Left hindlimb (tissue), 1 donor: ENCODE measurements at regions not wholly inside any gene's neighbourhood (a gene's known extent, or its start where the extent isn't known, plus 50 kb on each side); places are given as distances from the start of the nearest gene placed in this dataset.

Experiments used
- DNase-seq: peaks from one replicate; pipeline ENCODE4 v3.0.0-alpha.2; 2018

DNA sequence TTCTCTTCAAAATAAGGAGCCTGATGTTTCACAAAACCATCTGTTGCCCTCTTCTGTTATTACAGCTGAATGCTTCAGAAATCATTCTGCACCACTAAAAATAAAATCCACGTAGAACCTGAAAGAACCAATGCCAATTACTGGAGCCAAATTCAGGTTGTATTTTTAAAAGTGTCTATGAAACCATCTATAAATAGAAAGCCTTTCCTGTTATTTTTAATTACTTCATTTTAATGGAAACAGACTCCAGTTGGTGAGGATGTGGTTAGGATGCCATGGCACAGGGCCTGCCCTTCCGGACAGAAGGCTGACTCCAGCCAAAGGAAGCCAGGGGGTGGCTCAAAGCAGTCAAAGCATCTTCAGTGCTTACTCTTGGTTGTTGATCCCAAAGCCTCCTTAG, 119.8 kb downstream of the TENT4A start:
- DNase-seq = no peak

DNA sequence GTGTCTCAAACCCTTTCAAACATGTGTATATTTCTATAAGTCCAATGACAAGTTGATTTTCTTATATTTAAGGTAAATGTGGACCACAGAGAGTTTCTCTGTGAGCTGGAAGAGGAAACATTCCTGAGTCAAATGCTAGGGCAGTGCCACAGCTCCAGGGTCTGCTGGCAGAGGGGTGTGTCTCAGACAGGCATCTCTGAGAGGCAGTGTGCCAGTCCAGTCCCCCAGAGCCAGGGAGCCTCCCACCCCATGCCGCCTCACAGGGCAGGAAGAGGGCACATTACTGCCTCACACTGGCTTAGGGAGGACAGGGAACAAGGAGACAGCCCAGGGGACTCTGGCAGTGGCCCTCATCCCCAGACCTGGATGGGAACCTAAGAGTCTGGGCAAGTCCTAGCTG, 120.2 kb downstream of the TENT4A start:
- DNase-seq = peak; percentile 45

DNA sequence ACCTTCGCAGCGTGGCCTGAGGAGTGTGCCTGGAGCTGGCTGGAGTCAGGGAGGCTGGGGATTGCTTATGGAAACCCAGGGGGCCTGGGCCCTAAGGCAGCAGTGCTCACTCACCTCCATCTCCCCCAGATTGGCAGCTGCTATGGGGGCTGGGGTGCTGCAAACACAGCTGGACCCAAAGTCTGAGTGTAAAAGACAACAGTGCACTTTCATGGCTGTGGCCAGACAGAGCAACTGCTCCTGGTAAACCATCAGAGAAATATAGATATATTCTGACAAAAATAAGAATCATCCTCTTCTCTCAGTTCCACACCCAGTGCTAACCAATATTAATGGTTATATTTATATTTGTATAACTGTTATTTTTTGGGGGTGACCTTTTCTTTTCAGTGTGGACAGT, 123.9 kb downstream of the TENT4A start:
- DNase-seq = no peak

DNA sequence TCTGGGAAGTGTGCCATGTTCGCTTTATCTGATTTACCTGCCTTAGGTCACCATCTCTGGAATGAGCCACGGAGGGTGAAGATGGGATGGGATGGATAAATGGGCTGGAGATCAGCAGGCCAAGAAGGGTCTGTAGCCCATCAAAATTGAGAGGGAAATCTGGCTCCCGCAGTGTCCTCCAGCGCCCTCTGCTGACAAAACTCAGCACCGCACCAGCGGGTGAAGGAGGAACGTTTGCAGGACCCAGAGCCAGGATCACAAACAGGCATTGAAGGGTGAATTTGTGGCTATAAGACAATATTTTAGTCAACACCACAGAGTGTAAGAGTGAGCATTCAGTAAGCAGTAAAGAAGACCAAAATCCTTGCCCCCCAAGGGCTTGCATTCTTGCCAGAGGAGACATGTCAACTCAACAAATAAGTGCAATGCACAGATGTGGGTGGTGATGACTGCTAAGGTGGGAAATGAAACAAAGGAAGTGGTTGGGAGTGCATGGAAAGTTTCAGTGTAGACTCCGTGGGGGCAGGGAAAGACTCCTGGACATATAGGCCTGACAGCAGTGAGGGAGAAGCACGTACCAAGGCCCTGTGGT, 124.4 kb downstream of the TENT4A start:
- DNase-seq = no peak

DNA sequence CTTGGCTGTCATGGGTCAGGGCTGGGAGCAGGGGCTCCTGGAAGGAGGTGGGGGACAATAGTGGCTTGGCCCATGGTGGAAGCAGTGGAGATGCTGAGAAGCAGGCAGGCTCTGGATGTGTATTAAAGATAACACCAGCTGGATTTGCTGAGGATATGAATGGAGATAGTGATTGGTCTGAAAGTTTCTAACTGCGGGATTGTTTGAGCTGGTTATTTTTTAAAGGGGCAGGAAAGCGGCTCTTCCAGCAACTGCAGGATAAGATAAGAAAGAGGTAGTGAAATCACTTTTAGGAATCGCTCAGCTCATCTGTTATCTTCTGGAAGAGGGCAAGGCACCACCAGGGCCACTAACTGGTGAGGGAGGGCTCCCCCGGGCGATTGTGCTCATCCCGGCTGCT, 125.5 kb downstream of the TENT4A start:
- no peak for DNase-seq

DNA sequence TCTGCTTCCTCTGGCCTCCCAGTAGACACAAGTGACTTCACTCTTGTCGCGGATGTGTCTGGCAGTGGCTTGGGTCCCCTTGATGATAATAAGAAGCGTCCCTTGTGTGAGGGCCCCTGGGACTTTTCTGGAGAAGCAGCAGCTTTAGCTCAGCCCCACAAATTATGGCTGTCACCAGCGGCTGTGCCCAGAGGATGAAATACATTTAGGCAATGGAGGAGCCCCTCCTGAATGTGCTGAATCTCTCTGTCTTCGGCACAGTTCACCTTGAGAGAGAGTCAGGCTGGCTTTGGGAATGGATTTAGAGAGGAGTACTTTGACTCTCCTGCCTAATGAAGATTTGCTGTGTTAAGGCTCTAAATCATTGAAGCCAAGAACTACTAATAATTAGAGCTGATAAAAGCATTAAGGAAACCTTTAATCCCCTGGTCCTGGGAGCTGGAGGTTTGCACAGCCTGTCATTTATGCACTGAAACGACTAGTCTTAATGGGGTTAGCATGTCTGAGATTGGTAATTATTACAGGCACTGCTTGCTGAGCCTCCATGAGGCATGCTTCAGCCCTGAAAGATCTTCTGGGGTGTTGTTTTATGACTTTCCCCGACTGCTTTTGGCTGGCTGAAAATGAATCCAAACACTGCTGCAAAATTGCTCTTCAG, 127.0 kb downstream of the TENT4A start:
- DNase-seq = no peak

DNA sequence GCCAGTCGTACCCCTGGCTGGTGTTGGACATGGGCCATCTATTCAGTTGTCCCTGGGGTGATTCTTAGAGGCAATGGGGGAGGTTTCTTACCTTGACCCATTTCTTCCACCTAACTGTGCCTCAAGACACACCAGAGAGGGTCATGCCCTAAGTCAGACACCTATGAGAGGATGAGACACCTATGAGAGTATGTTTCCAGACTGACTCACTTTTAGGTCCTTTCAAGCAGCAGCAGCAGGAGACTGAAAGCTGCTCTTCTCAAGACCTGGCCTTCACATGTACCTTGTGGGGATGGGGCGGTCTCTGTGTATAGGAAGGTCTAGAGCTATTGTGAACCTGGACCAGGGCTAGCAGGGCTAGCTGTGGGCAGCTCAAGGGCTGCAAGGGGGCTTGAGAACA, 130.1 kb downstream of the TENT4A start:
- no peak for DNase-seq

DNA sequence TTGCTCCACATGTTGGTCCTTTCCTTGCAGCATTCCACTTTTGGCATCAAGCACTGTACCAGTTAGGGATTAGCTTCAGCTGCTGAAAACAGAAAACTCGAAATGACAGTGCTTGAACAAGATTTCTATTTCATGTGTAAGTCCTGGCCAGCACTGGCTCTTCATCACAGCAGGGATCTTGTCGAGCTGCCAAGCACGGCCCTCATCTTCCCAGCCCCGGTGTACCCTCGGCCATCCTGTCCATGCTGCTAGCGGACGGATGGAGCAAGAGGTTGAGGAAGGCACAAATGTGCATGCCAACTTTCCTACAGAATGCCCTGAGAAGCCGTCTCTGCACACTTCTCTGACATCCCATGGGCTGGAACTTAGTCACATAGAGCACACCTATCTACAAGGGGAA, 130.6 kb downstream of the TENT4A start:
- DNase-seq = no peak

DNA sequence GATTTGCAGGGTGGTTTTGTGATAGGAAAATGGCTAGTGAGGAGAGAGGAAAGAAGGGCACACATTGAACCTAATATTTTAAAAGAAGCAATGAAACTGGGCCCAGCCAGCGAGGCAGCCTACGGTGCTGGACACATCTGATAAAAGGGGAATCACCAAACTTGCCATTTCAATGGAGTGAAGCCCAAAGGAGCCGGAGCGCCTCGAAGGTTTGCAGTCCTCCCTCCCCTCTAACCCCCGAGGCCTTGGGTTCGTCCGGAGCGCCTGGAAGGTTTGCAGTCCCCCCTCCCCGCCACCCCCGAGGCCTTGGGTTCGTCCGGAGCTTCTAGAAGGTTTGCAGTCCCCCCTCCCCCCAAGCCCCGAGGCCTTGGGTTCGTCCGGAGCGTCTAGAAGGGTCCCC, 132.6 kb downstream of the TENT4A start:
- no peak for DNase-seq

DNA sequence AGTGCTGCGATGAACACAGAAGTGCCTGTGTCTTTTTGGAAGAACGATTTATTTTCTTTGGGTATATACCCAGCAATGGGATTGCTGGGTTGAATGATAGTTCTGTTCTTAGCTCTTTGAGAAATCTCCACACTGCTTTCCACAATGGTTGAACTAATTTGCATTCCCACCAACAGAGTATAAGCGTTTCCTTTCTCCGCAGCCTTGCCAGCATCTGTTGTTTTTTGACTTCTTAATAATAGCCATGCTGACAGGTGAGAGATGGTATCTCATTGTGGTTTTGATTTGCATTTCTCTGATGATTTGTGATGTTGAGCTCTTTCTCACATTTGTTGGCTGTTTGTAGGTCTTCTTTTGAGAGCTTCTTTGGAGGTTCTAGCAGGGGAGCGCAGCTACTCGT, 134.6 kb downstream of the TENT4A start:
- no peak for DNase-seq

DNA sequence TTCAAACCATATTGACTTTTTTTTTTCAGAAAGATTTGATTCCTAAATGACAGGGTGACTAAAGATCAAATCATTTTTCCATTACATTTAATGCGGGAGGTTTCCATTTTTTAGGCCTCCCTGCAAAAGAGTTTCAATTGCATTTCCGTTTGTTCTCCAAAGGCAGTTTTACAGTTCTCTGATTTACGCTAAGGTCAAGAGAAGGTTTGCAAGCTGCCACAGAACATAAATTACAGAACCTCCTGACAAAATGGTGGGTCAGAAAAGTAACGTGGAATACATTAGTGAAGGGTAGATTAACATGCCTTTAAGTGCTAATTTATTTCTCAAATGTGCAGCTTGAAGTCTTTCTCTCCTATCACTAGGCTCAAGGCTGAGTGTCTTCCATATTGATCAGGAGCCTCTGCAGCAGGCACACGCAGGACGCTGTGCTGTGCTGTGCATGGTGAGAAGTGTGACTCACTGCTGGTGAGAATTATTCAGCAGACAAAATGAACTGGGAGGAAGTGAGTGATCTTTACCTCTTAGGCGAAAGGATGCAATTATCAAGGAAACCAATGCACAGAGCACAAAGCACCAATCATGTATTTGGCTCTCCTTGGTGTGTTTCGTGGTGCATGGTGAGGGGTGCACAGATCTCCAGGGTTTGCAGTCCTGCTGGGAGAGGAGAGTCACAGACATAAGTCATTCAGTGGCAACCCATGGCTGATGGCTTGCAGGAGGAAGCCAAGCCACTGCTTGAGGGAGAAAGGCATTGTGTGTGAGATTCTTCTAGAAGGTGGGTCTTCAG, 136.3 kb downstream of the TENT4A start:
- no peak for DNase-seq

DNA sequence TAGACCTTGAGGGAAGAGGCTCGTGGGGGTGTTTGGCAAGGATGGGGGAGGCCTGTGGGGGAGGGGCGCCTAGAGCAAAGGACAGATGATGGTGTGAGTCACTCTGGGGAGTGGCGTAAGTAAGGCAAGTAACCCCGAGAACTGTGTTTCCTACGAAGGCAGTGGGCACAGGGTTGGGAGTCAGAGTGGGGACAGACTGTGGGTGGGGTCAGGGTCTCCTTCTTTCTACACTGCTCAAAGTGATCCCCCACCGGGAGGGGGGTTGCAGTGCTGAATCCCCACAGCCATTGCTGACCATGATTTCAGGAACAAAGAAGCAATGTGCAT, 136.8 kb downstream of the TENT4A start:
- no peak for DNase-seq

DNA sequence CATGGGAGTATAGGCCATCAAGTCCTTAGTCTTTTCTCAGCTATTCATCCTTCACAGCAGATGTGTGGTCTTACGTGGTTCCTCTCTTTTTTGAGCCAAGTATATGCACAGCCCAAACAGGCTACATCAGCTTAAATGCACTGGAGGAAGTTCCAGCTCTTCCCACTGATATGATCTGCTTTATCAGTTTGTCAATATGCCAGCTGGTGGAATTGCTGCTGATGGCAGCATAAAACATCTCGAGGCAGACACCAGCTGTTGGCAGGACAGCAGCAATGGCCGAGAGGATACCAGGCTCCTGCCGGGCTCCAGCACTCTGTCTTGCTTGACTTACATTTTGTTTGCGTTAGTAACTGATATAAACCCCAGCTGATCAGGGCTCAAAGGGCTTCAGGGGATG, 143.4 kb downstream of the TENT4A start:
- no peak for DNase-seq

DNA sequence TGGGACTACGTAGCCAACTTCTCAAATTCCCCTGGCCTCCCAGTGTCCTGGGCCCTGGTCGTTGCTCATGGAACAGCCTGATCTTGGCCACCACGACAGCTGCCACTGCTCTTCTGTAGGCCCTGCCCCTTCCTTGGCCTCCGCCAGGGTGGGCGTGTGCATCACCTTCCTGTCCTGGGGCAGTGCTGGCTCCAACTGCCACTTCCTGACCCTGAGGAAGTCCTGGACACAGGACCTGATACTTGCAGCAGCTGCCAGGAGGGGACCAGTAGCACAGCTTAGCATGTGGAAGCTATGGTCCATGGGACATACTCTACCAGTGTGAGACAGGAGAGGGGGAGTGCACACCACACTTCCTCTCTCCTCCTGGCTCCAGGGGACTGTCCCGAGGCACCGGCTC, 145.2 kb downstream of the TENT4A start:
- no peak for DNase-seq

DNA sequence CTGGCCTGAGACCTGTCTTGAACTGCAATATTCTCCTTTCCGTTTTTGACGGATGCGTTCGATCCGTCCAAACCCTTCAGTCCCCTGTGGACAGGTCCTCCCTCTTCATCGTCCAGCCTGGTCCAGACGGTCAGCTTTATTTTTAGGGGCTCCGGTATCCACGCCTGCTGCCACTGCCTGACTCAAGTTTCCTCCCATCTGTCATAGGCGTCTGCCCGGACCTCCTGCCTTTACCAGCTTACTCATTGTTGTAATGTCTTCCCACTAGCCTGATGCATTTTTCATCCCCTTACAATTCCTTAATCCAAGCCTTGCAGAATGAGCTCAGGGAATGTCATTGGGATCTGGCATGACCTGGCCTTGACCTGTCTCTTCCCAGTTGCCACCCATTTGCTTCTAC, 145.8 kb downstream of the TENT4A start:
- no peak for DNase-seq

DNA sequence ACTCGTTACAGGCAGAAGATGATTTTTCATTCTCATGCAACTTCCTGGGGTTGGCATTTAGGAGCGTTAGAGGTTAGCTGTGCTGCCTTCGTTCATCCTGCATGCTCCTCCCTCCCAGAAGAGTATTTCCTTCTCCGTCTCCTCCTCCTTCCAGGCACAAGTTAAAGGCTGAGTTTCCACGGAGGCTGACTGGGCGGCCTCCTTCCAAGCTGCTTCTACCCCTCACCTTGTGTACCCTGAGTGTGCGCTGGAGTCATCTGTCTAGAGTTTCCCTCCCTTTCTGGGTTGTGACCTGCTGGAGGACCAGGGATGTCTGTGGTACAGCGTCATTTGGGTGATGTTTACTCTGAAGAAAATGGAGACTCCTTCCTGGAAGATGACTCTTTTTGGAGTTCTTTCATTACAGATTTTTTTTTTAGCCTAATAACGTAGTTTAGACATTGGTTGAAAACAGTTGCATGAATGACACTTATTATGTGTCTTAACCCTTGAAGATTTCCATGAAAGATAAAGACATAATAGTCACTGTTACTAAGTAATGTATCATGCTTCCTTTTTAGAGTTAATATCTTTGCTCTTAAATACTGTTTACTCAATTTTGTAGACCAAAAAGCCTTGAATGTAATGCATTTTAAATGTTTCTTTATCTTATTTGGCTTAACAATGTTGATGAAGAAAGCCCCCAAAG, 146.9 kb downstream of the TENT4A start:
- DNase-seq = no peak

DNA sequence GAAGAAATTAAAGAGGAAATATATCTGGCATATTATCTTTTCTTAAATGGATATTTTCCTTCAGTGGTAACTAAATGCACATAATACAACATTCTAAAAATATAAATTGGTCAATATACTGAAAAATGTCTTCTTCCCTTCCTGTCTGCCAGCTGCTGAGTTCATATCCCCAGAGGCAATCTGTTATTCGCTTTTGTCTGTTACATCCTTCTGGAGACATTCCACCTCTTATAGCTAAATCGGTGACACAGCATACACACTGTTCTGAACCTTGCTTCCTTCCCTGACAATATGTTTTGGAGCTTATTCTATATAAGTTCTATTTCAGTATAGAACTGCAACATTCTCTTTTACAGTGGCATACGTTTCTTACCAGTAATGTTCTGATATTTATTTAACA, 147.8 kb downstream of the TENT4A start:
- no peak for DNase-seq

DNA sequence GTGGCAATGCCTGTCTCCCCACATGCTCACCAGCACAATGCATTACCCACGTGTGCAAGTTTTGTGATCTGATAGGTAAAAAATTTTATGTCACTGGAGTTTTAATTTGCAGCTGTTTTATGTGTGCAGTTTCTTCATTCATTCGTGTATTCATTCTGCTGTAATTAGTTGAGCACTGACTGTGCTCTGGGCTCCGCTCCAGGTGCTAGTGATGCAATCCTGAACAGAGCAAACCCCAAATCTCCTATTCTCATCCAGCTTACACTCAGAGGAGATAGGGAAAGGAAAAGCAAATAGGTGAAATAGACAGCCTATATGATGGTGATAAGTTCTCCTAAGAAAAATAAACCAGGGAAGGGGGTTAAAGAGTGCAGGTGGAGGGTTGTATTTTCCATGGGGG, 148.4 kb downstream of the TENT4A start:
- DNase-seq = no peak

DNA sequence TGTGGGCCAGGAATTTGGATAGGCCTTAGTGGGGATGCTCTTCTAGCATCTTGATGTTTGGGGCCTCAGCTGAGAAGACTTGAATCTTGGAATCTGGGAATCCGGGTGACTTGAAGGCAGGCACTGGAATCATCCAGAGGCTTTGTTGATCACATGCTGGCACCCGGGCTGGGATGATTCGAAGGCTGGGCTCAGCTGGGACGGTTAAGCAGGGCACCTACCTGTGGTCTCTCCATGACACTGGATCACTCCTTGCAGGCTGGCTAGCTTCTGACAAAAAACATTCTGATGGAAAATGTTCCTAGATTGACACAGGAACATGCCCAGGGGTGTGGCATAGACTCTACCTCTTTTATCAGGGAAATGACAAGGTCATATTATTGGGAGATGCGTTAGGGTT, 149.1 kb downstream of the TENT4A start:
- no peak for DNase-seq

DNA sequence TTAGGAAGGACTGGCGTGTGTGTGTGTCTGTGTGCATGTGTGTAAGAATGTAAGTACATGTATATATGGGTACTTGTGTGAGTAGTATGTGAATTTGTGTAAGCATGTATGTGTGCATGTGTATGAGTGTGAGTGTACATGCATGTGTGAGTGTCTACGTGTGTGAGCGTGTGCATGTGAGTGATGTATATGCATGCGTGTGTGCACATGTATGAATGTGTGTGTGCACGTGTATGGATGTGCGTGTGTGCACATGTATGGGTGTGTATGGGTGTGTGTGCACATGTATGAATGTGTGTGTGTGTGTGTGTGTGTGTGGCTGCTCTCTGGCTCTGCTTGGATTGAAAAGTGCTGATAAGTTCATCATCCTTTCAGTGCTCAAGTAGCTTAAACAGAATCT, 154.5 kb downstream of the TENT4A start:
- no peak for DNase-seq

DNA sequence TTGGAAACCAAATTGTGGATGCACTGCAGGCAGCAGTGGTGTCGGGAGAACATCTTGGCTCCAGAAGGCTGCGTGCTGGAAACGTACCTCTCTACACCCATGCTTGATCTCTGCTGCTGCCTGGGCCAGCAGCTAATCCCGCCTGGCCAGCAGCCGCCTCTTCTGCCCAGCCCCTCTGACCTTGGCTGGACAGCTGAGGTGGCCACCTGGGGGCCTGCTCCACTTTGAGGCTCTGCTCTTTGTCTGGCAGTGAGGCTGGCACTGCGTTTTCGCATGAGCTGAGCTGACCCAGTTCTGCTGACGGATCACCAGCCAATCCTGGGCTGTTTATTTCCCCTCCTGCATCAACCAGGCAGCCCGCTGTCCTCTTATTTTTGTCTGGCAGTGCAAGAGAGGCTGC, 154.9 kb downstream of the TENT4A start:
- no peak for DNase-seq

DNA sequence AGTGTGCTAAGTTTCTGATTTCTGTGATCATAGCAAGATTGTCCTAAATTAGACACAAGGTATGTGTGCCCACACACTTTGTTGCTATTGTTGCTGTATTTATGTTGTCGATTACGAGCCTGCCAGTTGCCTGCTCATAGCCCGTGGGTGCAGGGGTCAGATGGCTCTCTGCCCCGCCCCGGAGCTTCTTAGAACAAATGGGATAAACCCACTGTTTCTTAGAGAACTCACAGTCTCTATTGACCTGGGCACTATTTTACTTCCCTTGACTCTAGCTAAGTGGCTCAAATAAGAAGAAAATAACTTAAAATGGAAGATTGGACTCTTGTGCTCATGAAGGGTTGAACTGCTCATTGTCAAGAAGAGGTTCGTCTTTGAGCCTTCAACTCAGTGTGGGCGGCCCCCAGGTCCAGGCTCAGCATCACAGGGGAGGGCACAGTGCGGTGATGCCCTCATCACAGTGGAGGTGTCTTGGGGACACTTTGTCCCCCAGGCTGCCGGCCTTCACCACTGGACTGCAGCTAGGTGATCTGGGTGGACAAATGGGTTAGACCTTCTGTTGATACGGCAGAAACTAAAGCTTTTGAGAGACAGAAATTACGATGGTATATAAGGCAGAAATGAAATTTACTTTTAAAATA, 155.5 kb downstream of the TENT4A start:
- no peak for DNase-seq

DNA sequence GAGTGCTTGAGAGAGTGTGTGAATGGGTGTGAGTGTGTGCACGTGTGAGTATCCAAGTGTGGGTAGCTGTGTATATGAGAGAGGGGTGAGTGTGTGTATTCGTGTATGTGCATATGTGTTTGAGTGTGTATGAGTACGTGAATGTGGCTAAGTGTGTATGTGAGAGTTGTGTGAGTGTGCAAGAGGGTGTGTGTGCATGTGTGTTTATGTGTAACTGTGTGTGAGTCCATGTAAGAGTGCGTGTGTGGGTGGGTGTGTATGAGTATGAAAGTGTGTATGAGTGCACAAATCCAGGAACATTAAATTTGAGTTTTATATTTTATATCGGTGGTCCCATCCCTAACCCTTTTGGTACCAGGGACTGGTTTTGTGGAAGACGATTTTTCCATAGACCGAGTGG, 156.4 kb downstream of the TENT4A start:
- no peak for DNase-seq
